K562 (cell line): ENCODE measurements at regions not wholly inside any gene's neighbourhood (a gene's known extent, or its start where the extent isn't known, plus 50 kb on each side); places are given as distances from the start of the nearest gene placed in this dataset.
"Not testable (repeated sequence)": the region's sequence is repeated elsewhere in the genome, so short reads cannot be mapped to it uniquely, and the experiment has no call there.

Experiments
- ATAC-seq: fragments of 200-7000 bp; cut with Tn5 transposase; 3 replicates; pipeline ENCODE4 v1.9.1; 2020; ENCODE audit warnings: moderate library complexity
- BruUV-seq: library from RNA; stranded (reverse); fragments of 400-500 nt; replicated peaks from 2 replicates; lab custom pipeline; 2021; lab: Mats Ljungman, UMichigan
- CTCF ChIA-PET: fragments of 300-600 bp; formaldehyde crosslinking; extraction: SDS; loops from one replicate; lab custom pipeline; 2021; ENCODE audit warnings: low intra/inter-chr PET ratio; lab: Yijun Ruan, JAX
- POLR2A ChIA-PET: fragments of 300-600, 350-650 bp; sonication (Branson Sonifier 250); formaldehyde crosslinking; extraction: SDS; loops from one replicate; lab custom pipeline; 2021; ENCODE audit warnings: antibody characterized with exemption, inconsistent platforms; lab: Yijun Ruan, JAX
- DNase-seq, 4 experiments: peaks; one replicate each; pipeline versions ENCODE4 v3.0.0 to v3.0.0-alpha.2; 2011 to 2018; ENCODE audit warnings: low spot score in 3 of 4, mixed read lengths in 3 of 4; ENCODE audit errors: extremely low read depth in 1 of 4
- FAIRE-seq: peaks from 2 replicates; lab custom pipeline; 2011; peaks lifted over from hg19 to GRCh38; lab: Jason Lieb, UNC
- H2AFZ ChIP-seq: 2 replicates; pipeline ENCODE4 v1.6.0; 2011; ENCODE audit warnings: low read depth, low read length, control low read depth, inconsistent platforms
- H3K27ac ChIP-seq: fragments of 200-600 bp; 3 replicates; pipeline ENCODE4 v1.8.0; 2011; ENCODE audit warnings: low read depth, mild to moderate bottlenecking, control low read depth, inconsistent platforms, low read length, moderate library complexity, mixed read lengths; ENCODE audit errors: extremely low read depth
- H3K27me3 ChIP-seq, 2 experiments: fragments of 300-600 bp in 1 of 2; 2 replicates in 1 of 2; 3 replicates in 1 of 2; pipeline versions ENCODE4 v1.6.0 to v1.8.0; 2011; ENCODE audit warnings: inconsistent platforms in 2 of 2, low read length in 2 of 2, mild to moderate bottlenecking in 1 of 2, mixed read lengths in 1 of 2, moderate library complexity in 1 of 2; ENCODE audit not compliant: control insufficient read depth in 2 of 2, insufficient read depth in 2 of 2
- H3K36me3 ChIP-seq: fragments of 300-600 bp; 3 replicates; pipeline ENCODE4 v1.8.0; 2011; ENCODE audit warnings: mild to moderate bottlenecking, low read length, inconsistent platforms; ENCODE audit not compliant: control insufficient read depth, insufficient read depth
- H3K4me1 ChIP-seq, 2 experiments: fragments of 200-600 bp in 1 of 2; replicated peaks in 1 of 2; 2 replicates in 1 of 2; 3 replicates in 1 of 2; pipeline versions ENCODE4 v1.5.1 to v1.8.0; 2011; ENCODE audit warnings: inconsistent platforms in 2 of 2, low read length in 2 of 2, mild to moderate bottlenecking in 1 of 2, mixed read lengths in 1 of 2, moderate library complexity in 1 of 2; ENCODE audit not compliant: control insufficient read depth in 2 of 2, insufficient read depth in 2 of 2
- H3K4me2 ChIP-seq: 2 replicates; pipeline ENCODE4 v1.6.1; 2011; ENCODE audit warnings: low read length, control low read depth, inconsistent platforms, mixed read lengths; ENCODE audit not compliant: insufficient read depth
- H3K4me3 ChIP-seq: fragments of 200-600 bp; sonication (generic), shearing (Covaris generic); 2 replicates; pipeline ENCODE4 v1.5.1; 2016; ENCODE audit warnings: control low read depth, inconsistent platforms
- H3K79me2 ChIP-seq: fragments of 200-600 bp; 3 replicates; pipeline ENCODE4 v1.8.0; 2011; ENCODE audit warnings: low read length, inconsistent platforms; ENCODE audit not compliant: control insufficient read depth, insufficient read depth
- H3K9ac ChIP-seq, 2 experiments: 2 replicates each; pipeline versions ENCODE4 v1.6.0 to v1.6.1; 2011; ENCODE audit warnings: low read depth in 2 of 2, low read length in 2 of 2, control low read depth in 1 of 2, inconsistent platforms in 1 of 2, mild to moderate bottlenecking in 1 of 2, mixed read lengths in 1 of 2; ENCODE audit not compliant: insufficient read depth in 1 of 2
- H3K9me1 ChIP-seq: one replicate; pipeline ENCODE4 v1.6.0; 2011; ENCODE audit warnings: inconsistent platforms, mild to moderate bottlenecking, low read length, moderate library complexity; ENCODE audit not compliant: control insufficient read depth, insufficient read depth
- H3K9me3 ChIP-seq: replicated peaks from 2 replicates; pipeline ENCODE4 v1.5.1; 2011; ENCODE audit warnings: low read depth, low read length, inconsistent platforms; ENCODE audit not compliant: control insufficient read depth, insufficient read depth
- H4K20me1 ChIP-seq: replicated peaks from 2 replicates; pipeline ENCODE4 v1.6.1; 2011; ENCODE audit warnings: low read length, inconsistent platforms, mixed read lengths; ENCODE audit not compliant: control insufficient read depth, insufficient read depth
- CBFB ChIP-seq: sonication (generic); formaldehyde crosslinking; IDR thresholded peaks from 2 replicates; pipeline ENCODE4 v1.4.0; 2020; ENCODE audit warnings: mild to moderate bottlenecking, missing genetic modification reagents
- TBL1XR1 ChIP-seq, 2 experiments: IDR thresholded peaks; 2 replicates each; pipeline ENCODE4 v1.6.1; 2012; ENCODE audit warnings: improper control_type of control experiment in 2 of 2, low read length in 2 of 2, mild to moderate bottlenecking in 1 of 2
- TFAP4 ChIP-seq: sonication (generic); formaldehyde crosslinking; IDR thresholded peaks from 2 replicates; pipeline ENCODE4 v1.8.0; 2022; ENCODE audit warnings: missing genetic modification reagents, mild to moderate bottlenecking, moderate library complexity, borderline replicate concordance
- USF2 ChIP-seq: sonication (generic); formaldehyde crosslinking; IDR thresholded peaks from 2 replicates; pipeline ENCODE4 v1.5.0; 2020; ENCODE audit warnings: missing genetic modification reagents
- ZFP91 ChIP-seq: sonication (generic); formaldehyde crosslinking; IDR thresholded peaks from 2 replicates; pipeline ENCODE4 v1.8.0; 2022; ENCODE audit warnings: mild to moderate bottlenecking, missing genetic modification reagents
- ZNF584 ChIP-seq: fragments of 200-800 bp; sonication (Bioruptor generic); IDR thresholded peaks from 2 replicates; pipeline ENCODE4 v1.6.1; 2016; ENCODE audit warnings: low read depth, mild to moderate bottlenecking, missing genetic modification characterization, missing compliant biosample characterization
- WGBS: fragments of 100-300 bp; shearing (Covaris generic); methylation state at CpG from one replicate; pipeline ENCODE4 v1.1.6; 2016; ENCODE audit warnings: low coverage, mixed read lengths; ENCODE audit not compliant: insufficient coverage; ENCODE audit errors: missing lambda C conversion rate; 5-methylcytosine and 5-hydroxymethylcytosine counted together
- in situ Hi-C: fragments of 300-500 bp; cut with MboI; formaldehyde crosslinking; loops from 4 replicates; pipeline ENCODE4 v1.15.0; 2018; ENCODE audit warnings: inconsistent platforms, mixed read lengths
- intact Hi-C: fragments of 100-400 bp; cut with micrococcal nuclease; formaldehyde crosslinking; loops from 2 replicates; pipeline ENCODE4 v1.14.2; 2022
- TF ChIP-seq, protein P1 (sequence below): sonication (generic); formaldehyde crosslinking; IDR thresholded peaks from 2 replicates; pipeline ENCODE4 v1.8.1; 2023; ENCODE audit warnings: mild to moderate bottlenecking, missing genetic modification reagents

DNA sequence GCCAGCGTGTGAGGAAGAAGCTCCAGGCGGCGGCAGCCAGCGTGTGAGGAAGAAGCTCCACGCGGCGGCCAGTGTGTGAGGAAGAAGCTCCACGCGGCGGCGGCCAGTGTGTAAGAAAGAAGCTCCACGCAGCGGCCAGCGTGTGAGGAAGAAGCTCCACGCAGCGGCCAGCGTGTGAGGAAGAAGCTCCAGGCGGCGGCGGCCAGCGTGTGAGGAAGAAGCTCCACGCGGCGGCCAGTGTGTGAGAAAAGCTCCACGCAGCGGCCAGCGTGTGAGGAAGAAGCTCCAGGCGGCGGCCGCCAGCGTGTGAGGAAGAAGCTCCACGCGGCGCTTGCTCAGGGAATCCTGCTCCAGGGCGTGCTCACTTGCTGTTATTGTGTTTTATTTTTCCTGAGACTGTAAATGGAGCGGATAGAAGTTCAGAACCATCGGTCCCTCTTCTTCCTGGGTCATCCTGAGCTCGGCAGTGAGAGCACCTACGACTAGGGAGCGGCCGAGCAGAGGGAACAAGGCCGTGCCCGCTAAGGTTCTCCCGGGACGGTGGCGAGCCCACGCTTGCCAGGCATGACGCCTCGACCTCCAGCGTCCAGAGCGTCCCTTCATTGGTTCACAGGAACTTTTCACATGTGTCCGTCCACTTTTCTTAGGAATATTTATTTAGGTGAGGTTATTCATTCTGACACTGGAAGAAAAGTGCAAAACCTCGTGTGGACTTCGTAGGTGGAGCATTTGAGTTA lies 94.2 kb downstream of the TMEM18 start (continued):
- 0 out of 2 replicates have a peak, but pooled peaks have one; percentile 12 for TF ChIP-seq TFAP4 (CRISPR knock-in tag)
- TF ChIP-seq USF2 (CRISPR knock-in tag), result no peak
- no peak for TF ChIP-seq ZNF584 (CRISPR knock-in tag)
- TF ChIP-seq TBL1XR1 (IDR thresholded peaks at IDR 0.05; ENCODE audit: low read length in 2 of 2), result no peak
- TF ChIP-seq ZFP91, result no peak
- TF ChIP-seq, protein P1, sequence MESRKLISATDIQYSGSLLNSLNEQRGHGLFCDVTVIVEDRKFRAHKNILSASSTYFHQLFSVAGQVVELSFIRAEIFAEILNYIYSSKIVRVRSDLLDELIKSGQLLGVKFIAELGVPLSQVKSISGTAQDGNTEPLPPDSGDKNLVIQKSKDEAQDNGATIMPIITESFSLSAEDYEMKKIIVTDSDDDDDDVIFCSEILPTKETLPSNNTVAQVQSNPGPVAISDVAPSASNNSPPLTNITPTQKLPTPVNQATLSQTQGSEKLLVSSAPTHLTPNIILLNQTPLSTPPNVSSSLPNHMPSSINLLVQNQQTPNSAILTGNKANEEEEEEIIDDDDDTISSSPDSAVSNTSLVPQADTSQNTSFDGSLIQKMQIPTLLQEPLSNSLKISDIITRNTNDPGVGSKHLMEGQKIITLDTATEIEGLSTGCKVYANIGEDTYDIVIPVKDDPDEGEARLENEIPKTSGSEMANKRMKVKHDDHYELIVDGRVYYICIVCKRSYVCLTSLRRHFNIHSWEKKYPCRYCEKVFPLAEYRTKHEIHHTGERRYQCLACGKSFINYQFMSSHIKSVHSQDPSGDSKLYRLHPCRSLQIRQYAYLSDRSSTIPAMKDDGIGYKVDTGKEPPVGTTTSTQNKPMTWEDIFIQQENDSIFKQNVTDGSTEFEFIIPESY (CRISPR knock-in tag), result 0 out of 2 replicates have a peak, but pooled peaks have one; percentile 21
- 0 out of 2 replicates have a peak, but pooled peaks have one; percentile 16 for TF ChIP-seq CBFB (CRISPR knock-in tag)

GRCh38 chr2:582289-582688 lies 94.9 kb downstream of the TMEM18 start:
- H3K4me1 ChIP-seq, result peaks cover 0 to 15% of the 10 kb centered on the region in 2 experiments; a peak in 2 of 5 replicates
- H3K79me2 ChIP-seq, H3K4me3 ChIP-seq, DNase-seq, BruUV-seq, CTCF ChIA-PET, H3K9me3 ChIP-seq, in situ Hi-C loops, intact Hi-C loops, H3K36me3 ChIP-seq, ATAC-seq, FAIRE-seq, H4K20me1 ChIP-seq, H3K9me1 ChIP-seq, H3K27ac ChIP-seq: not testable (repeated sequence)
- peaks cover 27 to 60% of the 10 kb centered on the region in 2 experiments for H3K27me3 ChIP-seq
- POLR2A ChIA-PET, result interaction anchor here (0.6 to 1.0 kb wide), 3 partner anchors 13 to 512 kb away, joined by 3 read pairs; no protein-coding TSS in a partner anchor
- peak overlapping the region in 1 of 2 experiments; percentile 18; a peak in 1 of 4 replicates for H3K9ac ChIP-seq
- peak overlapping the region; percentile 41; the same call in 1 of the 2 replicates for H2AFZ ChIP-seq
- 3% methylated on average over 17 of the region's 23 CpGs for WGBS
- peak overlapping the region; percentile 28; the same call in 1 of the 2 replicates for H3K4me2 ChIP-seq
